GM13977 (cell line): ENCODE measurements at regions not wholly inside any gene's neighbourhood (a gene's known extent, or its start where the extent isn't known, plus 50 kb on each side); places are given as distances from the start of the nearest gene placed in this dataset.

Experiments used
- DNase-seq: peaks from one replicate; pipeline ENCODE4 v3.0.0; 2012; ENCODE audit warnings: low spot score
- in situ Hi-C: fragments of 300-500 bp; cut with MboI; formaldehyde crosslinking; loops from one replicate; pipeline ENCODE4 v1.12.0; 2022; ENCODE audit warnings: low sequenced_read_pairs, low pct_unique_long_range_greater_than_20kb, mixed read lengths, inconsistent platforms; ENCODE audit not compliant: unreplicated experiment
- TF ChIP-seq, protein P1 (sequence below): IDR thresholded peaks from 2 replicates; pipeline ENCODE4 v1.5.1; 2012; ENCODE audit warnings: mild to moderate bottlenecking, control low read depth; ENCODE audit not compliant: insufficient read depth; ENCODE audit errors: extremely low read depth, missing control alignments

DNA sequence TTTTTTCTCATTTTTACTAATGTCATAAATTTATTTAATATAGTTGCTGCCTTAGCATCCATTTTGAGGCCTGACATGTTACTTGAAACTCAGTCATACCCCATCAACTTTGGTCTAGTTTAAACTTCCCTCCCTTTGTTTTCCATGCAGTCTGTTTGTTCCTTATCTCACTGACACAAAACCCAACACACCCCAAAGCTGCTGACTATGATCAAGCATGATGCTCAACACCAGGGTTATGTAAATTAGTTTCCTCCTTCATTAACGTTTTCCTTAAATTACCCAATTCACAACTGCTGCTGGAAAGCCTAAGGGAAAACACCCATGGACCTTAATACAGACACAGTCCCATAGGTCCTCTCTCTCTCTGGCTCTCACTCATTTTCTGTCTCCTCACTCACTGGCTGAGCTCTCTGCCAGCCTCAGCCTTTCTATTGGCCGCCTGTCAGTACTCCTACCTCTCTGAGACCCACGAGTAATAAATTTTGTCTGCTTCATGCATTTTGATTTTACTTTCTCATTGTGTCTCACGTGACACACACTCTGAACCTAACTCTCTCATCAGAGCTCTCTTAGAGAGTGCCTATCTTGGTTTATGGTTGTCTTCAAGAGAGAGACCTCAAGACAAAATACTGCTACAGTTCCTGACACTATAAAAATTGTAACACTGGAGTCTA, 904.5 kb downstream of the C6orf118 start:
- TF ChIP-seq, protein P1, sequence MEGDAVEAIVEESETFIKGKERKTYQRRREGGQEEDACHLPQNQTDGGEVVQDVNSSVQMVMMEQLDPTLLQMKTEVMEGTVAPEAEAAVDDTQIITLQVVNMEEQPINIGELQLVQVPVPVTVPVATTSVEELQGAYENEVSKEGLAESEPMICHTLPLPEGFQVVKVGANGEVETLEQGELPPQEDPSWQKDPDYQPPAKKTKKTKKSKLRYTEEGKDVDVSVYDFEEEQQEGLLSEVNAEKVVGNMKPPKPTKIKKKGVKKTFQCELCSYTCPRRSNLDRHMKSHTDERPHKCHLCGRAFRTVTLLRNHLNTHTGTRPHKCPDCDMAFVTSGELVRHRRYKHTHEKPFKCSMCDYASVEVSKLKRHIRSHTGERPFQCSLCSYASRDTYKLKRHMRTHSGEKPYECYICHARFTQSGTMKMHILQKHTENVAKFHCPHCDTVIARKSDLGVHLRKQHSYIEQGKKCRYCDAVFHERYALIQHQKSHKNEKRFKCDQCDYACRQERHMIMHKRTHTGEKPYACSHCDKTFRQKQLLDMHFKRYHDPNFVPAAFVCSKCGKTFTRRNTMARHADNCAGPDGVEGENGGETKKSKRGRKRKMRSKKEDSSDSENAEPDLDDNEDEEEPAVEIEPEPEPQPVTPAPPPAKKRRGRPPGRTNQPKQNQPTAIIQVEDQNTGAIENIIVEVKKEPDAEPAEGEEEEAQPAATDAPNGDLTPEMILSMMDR: no peak
- in situ Hi-C loops: no loop called here
- DNase-seq: no peak

DNA sequence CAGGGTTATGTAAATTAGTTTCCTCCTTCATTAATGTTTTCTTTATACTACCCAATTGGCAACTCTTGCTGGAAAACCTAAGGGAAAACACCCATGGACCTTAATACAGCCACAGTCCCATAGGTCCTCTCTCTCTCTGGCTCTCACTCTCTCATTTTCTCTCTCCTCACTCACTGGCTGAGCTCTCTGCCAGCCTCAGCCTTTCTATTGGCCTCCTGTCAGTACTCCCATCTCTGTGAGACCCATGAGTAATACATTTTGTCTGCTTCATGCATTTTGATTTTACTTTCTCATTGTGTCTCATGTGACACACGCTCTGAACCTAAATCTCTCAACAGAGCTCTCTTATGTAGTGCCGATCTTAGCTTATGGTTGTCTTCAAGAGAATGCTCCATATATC, 907.5 kb downstream of the C6orf118 start:
- in situ Hi-C loops: no loop called here
- TF ChIP-seq, protein P1: no peak
- DNase-seq: no peak

DNA sequence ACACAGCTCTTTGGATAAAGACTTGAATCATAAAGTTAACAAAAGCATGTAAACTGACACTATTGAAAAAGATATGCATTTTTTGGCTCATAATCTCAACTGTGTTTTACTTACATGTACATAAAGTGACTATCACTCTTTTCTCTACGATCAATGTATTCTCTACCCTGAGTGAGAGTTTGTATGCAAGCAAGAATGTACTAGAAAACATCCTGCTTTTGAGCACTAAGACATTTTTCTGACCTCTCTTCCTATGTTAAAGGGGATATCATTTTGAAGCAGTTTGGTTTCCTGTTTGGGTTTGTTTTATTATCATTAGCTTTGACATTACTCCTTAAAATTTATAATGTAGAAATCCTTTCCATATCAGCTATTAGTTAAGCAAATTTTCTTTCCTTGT, 910.8 kb downstream of the C6orf118 start:
- in situ Hi-C loops: no loop called here
- DNase-seq: no peak
- TF ChIP-seq, protein P1: no peak

DNA sequence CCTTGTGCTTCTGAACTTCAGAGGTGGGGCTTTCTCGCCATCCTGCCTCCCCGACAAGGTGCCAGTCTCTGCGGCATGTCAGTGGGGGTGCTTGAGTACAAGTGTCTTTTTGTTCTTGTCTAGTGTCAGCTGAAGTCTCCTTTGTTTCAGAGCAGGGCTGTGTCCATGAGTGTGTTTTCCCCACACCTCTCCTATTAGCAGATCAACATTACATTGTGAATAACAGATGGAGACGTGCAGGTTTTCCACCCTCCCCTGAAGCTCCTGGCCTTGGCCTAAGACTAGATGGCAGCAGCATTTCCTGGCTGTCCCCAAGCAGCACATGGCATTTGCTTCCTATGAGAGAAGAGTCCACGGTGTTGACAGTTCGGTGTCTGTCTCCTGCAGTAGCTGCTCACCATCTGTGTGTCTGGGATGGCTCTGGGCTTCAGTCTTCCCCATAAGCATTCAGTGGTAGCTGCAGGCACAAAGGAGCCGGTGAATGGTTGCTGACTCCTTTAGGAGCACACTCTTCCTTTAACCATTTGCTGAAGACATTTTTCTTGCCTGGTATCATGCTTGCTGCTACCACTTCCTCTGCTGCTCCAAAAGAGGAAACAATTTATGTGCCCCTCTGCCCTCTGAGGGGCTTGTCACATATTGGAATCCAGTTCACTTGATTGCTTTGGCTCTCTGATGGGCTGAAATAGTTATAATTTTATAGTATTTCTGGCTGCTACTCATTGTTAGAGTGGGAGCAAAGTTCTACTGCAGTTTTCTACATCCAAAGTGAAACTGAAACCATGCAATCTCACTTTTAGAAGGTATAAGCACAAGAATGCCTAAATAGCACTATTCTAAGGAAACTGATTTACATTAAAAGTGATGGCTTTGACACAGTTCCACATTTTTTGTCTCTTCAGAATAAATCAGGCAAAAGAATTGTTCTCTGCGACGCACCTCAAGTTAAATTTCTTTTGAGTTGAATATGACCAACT, 913.0 kb downstream of the C6orf118 start:
- in situ Hi-C loops: no loop called here
- TF ChIP-seq, protein P1: no peak
- peak; percentile 12 for DNase-seq

DNA sequence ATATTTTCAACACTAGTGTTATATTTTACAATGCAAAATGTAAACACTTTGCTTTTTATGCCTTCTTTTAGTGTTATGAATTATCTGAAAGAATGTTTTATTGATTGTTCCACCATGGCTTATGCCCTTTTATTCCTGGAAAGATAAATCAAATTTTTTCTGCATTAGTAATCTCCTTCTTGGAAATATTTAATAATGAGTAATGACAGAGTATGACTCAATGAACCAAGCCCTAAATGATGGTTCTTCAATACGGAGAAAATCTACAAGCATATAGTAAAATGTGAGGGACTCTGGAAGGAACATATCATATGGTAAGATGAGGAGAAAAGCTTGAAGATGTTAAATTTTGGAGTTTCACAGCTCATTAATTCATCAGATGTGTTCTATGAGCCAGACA, 929.6 kb downstream of the C6orf118 start:
- no peak for DNase-seq
- in situ Hi-C loops: no loop called here
- TF ChIP-seq, protein P1: no peak

DNA sequence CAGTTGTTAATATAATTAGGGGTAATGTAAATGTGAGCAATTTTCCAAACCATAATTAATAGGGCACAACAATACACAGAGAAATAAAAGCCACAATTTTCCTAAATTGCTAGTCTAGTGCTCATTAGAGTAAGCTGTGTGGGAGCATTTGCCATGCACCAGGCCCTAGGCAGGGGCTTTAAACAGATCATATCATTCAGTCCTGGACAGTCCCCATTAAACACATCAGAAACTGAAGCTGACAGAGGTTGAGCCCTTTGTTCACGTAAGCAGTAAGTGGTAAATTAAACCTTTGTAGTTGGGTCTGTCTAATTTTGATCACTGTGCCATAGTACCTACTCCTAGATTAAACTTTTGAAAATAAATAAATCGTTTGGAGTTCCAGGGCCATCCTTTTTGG, 931.1 kb downstream of the C6orf118 start:
- TF ChIP-seq, protein P1: no peak
- in situ Hi-C loops: no loop called here
- no peak for DNase-seq
